PC-9 (cell line): ENCODE measurements at regions not wholly inside any gene's neighbourhood (a gene's known extent, or its start where the extent isn't known, plus 50 kb on each side); places are given as distances from the start of the nearest gene placed in this dataset.

Experiments used
- EZH2 ChIP-seq: fragments of 200-600 bp; sonication (generic); IDR thresholded peaks from 2 replicates; pipeline ENCODE4 v1.8.0; 2017; ENCODE audit warnings: antibody characterized with exemption, low read depth
- TF ChIP-seq, protein P1 (sequence below): fragments of 200-600 bp; sonication (generic); conservative IDR thresholded peaks from 2 replicates; pipeline ENCODE4 v1.6.1; 2017; ENCODE audit warnings: mixed run types, antibody characterized with exemption, mild to moderate bottlenecking, moderate library complexity

DNA sequence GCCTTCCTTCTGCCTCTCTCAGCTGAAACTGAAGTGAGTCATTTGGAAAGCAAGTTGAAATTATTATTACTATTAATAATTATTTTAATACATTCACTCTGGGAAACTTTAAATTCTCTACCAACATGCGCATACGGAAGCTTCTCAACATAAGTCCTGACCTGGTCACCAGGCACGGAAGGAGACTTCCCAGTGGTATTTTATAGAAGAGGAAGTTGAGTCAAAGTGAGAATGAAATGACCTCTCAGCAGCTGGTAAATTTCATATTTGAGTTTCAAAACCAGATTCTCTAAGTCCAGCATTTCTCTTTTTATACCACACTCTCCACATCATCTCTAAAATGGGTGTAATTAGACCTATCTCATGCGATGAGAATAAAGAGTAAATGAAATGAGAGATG lies 747.4 kb downstream of the VRK1 start:
- TF ChIP-seq, protein P1, sequence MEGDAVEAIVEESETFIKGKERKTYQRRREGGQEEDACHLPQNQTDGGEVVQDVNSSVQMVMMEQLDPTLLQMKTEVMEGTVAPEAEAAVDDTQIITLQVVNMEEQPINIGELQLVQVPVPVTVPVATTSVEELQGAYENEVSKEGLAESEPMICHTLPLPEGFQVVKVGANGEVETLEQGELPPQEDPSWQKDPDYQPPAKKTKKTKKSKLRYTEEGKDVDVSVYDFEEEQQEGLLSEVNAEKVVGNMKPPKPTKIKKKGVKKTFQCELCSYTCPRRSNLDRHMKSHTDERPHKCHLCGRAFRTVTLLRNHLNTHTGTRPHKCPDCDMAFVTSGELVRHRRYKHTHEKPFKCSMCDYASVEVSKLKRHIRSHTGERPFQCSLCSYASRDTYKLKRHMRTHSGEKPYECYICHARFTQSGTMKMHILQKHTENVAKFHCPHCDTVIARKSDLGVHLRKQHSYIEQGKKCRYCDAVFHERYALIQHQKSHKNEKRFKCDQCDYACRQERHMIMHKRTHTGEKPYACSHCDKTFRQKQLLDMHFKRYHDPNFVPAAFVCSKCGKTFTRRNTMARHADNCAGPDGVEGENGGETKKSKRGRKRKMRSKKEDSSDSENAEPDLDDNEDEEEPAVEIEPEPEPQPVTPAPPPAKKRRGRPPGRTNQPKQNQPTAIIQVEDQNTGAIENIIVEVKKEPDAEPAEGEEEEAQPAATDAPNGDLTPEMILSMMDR: no peak
- no peak for TF ChIP-seq EZH2
